GM04503 (cell line): ENCODE measurements at regions not wholly inside any gene's neighbourhood (a gene's known extent, or its start where the extent isn't known, plus 50 kb on each side); places are given as distances from the start of the nearest gene placed in this dataset.

ENCODE experiments used
- DNase-seq: peaks from one replicate; pipeline ENCODE4 v3.0.0-alpha.2; 2012; ENCODE audit warnings: low read depth

DNA sequence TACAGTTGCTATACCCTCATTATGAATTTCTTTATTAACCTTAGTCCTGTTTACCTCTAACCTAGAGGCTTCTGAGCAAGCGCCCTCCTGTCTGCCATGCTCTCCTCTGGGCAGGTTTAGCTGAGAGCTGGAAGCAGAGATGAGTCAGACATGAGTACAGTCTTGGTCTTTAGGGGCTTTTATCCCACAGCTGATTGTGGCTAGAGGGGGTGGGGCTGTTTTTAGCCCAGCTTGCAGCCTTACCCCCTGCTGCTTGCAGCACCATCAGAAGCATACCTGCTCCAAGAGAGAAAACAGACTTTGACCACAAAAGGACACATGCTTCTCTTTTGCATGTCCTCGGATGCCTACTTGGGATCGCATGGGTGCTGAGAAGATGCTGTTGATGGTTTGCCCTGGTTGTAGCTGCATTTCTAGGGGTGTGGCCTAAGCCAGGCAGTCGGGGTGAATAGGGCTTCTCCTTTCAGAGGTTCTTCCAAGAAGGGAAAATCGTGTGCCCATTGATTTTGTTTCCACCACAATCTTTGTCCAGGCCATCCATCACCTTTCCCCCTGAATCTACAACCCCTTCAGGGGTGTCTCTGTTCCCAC lies 115.0 kb upstream of the LGALSL start:
- DNase-seq: no peak

DNA sequence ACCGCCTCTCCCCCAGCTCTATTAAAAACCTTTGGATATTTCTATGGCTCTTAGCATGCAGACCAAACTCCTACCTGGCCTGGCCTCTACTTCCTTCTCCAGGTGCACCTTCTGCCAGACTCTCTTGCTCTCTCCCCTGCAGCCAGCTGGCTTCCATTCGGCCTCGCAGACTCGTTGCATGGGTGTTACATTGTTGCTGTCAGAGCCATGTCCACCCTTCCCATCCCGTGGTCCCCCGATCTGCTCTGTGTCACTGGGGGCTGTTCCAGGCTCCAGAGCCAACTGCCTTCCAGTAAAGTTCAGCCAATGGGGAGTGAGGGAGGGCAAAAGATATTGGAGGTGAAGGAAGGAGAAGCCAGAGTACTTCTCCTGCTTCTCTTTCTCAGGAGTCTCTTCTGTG lies 112.5 kb upstream of the LGALSL start:
- DNase-seq: no peak

DNA sequence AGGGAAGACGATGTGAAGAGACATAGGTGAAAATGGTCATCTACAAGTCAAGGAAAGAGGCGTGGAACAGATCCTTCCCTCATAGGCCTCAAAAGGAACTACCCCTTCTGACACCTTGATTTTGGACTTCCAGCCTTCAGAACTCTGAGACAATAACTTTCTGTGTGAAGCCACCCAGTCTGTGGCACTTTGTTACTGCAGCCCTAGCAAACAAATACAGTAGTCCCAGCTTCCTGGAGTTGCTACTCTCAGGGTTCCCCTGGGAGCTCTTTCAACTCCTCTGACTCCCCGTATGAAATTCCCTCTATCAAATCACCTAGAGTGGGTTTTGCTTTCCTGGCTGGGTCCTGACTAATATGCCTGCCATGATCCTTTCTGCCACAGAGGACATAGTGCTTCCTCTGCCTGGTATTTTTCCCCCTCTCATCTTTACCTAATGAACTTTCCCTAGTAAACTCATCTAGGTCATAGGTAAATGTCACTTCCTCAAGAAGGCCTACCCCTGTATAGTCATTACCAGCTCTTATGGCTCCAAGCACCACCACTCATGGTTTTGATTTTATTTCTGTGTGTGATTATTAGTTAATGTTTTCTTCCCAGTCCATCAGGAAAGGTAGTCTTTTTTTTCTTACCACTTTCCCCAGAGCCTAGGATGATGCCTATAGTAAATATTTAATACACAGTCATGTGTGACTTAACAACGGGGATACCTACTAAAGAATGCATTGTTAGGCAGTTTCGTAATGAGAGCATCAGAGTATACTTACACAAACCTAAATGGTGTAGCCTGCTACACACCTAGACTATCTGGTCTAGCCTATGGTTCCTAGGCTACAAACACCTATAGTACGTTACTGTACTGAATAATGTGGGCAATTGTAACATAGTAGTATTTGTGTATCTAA lies 111.5 kb upstream of the LGALSL start:
- DNase-seq: no peak

DNA sequence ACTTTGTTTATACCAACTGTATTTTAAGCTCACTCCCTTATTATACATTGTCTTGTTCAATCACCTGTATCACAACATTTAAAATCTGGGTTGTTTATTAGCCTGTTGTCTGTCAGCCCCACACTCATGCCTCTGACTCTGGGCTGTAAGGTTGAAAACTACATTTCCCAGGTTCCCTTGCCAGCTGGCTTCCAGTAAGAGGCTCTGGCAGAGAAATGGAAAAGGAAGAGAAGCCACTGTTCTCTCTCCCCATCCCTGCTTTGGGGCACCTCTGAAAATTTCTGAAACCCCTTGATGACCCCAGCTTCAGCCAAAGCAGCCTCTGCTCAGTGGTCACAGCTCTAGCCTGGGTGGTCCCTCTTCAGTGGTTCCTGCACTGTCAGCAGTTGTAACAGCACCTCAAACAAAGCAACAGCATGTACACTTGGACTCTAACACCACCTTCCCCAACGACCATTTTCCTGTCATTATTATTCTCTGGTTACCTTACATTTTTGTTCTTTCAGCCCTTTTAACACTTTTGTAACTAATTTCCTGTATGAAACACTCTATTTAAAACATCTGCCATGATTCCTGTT lies 108.9 kb upstream of the LGALSL start:
- no peak for DNase-seq

- no peak for DNase-seq
These were observed 108.0 kb upstream of the LGALSL start for GRCh38 chr2:64345998-64346397.

DNA sequence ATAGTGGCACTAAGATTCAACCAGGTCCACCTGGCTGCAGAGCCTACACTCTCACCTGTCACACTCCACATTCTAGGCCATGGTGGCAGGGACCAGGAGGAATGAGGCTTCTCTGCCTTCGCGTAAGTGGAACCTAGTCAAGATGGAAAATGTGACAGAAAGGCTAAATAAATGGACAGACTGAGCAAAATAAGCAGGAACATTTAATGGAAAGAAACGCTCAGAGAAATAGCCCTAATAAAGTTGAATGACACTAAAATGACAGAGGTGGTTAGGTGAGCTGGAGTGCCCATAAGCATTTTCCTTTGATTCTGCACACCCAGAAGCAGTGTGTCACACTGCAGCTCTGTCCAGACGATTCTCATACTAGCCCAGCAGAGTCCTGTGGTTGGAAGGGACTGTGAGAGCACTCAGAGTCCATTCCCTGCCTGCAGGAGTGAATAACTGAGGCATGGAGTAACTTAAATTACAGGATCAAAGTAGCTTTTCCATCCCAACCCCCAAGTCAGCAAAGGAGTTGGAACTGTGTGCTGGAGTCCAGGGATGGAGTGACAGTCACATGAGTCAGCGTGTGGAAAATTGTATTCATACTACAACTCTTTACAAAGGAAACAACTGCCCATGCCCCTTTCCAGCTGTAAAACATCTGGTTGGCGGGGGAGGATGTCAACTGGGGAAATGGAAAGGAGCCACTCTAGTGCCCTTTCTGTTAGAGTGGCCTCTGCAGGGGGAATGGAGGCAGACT lies 105.4 kb upstream of the LGALSL start:
- no peak for DNase-seq

GRCh38 chr2:64349131-64349530 lies 104.8 kb upstream of the LGALSL start:
- no peak for DNase-seq

GRCh38 chr2:64350996-64351395 lies 103.0 kb upstream of the LGALSL start:
- DNase-seq: no peak

DNA sequence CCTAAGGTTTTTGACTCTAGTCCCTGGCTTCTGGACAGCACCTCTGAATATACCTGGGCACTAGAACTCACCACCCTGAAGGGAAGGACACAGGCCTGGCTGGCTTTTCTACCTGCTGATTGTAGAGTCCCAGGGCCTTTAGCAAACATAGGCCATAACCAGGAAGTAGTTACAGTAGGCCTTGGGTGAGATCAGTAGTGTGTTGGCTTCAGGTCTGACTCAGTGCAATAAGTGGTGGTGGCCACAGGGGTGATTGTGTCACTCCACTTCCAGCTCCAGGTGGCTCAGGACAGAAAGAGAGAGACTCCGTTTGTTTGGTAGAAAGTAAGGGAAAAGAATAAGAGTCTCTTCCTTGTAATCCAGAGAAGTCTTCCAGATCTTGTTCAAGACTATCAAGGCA lies 101.7 kb upstream of the LGALSL start:
- DNase-seq: no peak

GRCh38 chr2:64354857-64355680 lies 98.9 kb upstream of the LGALSL start:
- DNase-seq: peak; percentile 64

DNA sequence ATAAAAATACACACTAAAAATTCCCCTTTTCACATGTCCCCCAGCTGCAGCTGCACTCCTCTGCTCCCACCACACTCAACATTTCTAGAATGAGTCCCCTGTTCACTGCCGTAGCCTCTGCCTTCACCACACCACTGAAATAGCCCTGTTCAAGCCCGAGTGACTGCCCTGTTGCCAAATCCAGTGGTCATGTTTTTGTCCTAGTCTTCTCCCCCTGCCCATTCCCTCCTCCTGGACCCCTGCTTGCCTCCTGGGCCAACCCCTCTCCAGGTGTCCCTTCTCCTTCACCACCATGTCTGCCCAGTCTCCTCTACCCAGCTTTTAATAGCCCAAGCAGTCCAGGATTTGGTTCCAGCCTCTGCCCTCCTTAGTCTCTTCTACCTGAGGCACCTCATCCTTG lies 97.1 kb upstream of the LGALSL start:
- DNase-seq: no peak

GRCh38 chr2:64359171-64359891 lies 94.6 kb upstream of the LGALSL start:
- DNase-seq: no peak

- DNase-seq: peak; percentile 71
These were observed 93.9 kb upstream of the LGALSL start for GRCh38 chr2:64359892-64360657.

- DNase-seq: no peak
These were observed 92.6 kb upstream of the LGALSL start for GRCh38 chr2:64361151-64361938.

DNA sequence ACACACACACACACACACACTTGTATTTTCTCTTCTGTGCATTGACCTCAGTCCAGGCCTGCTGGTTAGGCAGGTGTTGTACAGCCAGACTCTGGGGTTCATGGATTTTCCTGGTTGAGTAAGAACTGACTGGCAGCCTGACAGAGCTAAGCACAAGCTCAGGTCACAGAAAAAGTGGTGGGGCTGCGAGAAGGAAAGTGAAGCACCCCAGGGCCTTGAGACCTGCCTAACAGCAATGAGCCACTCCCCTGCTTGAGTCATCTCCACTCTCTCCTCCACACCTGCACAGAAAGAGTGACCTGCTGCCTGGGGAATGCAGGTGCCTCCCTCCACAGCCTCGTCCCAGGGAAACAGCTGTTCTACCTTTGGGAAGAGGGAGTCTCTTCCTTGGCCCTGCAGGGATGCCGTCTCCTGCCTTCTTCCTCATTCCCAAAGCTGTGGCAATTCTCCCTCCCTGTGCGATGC lies 91.4 kb upstream of the LGALSL start:
- DNase-seq: no peak

- no peak for DNase-seq
These were observed 90.8 kb upstream of the LGALSL start for GRCh38 chr2:64363140-64363539.

DNA sequence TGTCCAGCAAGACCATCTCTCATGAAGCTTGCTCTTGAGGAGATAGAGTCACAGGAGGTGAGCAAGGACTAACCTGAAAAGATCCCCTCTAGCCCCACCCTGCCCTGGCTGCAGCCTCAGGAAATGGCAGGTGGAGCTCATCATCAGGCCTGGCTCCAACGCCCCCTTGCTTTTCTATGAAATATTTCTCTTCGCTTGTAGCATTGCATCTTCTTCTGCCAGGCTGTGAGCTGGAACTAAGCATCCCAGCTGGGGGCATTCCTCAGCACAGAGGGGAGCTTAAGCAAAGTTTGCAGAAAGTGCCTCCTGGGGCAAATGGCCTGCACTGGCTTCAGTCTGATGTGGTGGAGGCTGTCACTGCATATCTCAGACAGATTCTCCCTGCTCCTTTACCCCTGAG lies 90.1 kb upstream of the LGALSL start:
- no peak for DNase-seq

- no peak for DNase-seq
These were observed 86.3 kb upstream of the LGALSL start for GRCh38 chr2:64367444-64368232.

DNA sequence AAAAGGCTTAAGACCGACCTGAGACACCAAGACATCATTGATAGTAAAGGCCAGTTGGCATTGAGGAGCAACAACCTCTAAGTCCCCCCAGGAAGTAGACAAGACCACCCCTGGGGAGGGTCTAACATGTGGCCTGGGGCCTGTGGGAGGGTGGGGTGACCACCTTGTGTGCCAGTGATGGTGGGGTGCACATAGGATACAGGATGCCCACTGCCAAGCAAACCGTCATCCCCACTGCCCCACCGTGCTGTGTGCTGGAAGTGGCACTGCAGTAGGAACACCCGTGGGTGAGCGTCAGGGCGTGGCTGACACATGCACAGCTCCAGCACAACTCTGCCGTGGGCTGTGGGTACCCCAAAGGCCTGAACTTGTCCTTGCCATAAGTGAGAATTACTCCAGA lies 84.3 kb upstream of the LGALSL start:
- DNase-seq: no peak
